Gastroesophageal sphincter (tissue), 2 donors: ENCODE measurements at regions not wholly inside any gene's neighbourhood (a gene's known extent, or its start where the extent isn't known, plus 50 kb on each side); places are given as distances from the start of the nearest gene placed in this dataset.

ENCODE experiments used
- EP300 ChIP-seq: sonication (generic); formaldehyde crosslinking; IDR thresholded peaks from one replicate; pipeline ENCODE4 v1.6.1; 2017; ENCODE audit warnings: antibody characterized with exemption, mild to moderate bottlenecking
- POLR2A ChIP-seq, 2 donors: fragments of 450-650 bp; IDR thresholded peaks; one replicate each; pipeline ENCODE4 v1.6.1; 2017; ENCODE audit warnings: antibody characterized with exemption in 2 of 2, mild to moderate bottlenecking in 2 of 2, moderate library complexity in 1 of 2

DNA sequence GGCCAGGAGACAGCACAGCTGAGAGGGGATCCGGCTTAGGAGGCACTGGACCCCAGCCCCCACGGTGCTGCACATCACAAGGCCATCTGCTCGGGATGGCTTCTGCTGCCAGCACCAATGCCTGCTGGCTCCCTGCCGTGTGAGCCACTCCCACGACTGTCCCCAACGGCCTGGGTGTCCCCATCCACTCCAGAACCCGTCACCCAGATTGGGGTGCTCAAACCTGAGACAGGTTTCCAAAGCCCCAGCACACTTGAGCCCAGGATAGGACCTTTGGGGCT lies 102.4 kb downstream of the RFLNA start:
- TF ChIP-seq POLR2A (IDR thresholded peaks at IDR 0.05) (no peak), EP300 (no peak)
